Activated CD8-positive, alpha-beta T cell treated with anti-CD3 and anti-CD28 coated beads for 36 hours (primary cell): ENCODE measurements at regions not wholly inside any gene's neighbourhood (a gene's known extent, or its start where the extent isn't known, plus 50 kb on each side); places are given as distances from the start of the nearest gene placed in this dataset.

Experiments used
- ATAC-seq: fragments of 200-7000 bp; cut with Tn5 transposase; one replicate; pipeline ENCODE4 v1.10.0; 2021; ENCODE audit warnings: mild to moderate bottlenecking, moderate library complexity
- CTCF ChIA-PET: fragments of 350-600 bp; sonication (Branson Sonifier 250); formaldehyde crosslinking; loops from one replicate; lab custom pipeline; 2021; ENCODE audit warnings: antibody characterized with exemption; lab: Charles Lee
- POLR2A ChIA-PET: fragments of 350-600 bp; sonication (Branson Sonifier 250); formaldehyde crosslinking; loops from one replicate; lab custom pipeline; 2021; ENCODE audit warnings: antibody characterized with exemption; lab: Charles Lee
- DNase-seq: peaks from one replicate; pipeline ENCODE4 v3.0.0-alpha.2; 2020
- H3K27ac Mint-ChIP-seq: one replicate; pipeline ENCODE4 v1.8.0; 2021; ENCODE audit warnings: mild to moderate bottlenecking, mixed read lengths
- H3K27me3 Mint-ChIP-seq: one replicate; pipeline ENCODE4 v1.8.0; 2021; ENCODE audit warnings: mixed read lengths
- H3K36me3 Mint-ChIP-seq: one replicate; pipeline ENCODE4 v1.8.0; 2021; ENCODE audit warnings: low read depth, mixed read lengths
- H3K4me1 Mint-ChIP-seq: one replicate; pipeline ENCODE4 v1.8.0; 2021; ENCODE audit warnings: low read depth, mixed read lengths
- H3K4me3 Mint-ChIP-seq: one replicate; pipeline ENCODE4 v1.8.0; 2021; ENCODE audit warnings: mild to moderate bottlenecking, moderate library complexity, mixed read lengths
- H3K9me3 Mint-ChIP-seq: one replicate; pipeline ENCODE4 v1.8.0; 2021; ENCODE audit warnings: mixed read lengths
- intact Hi-C: fragments of 100-400 bp; cut with micrococcal nuclease; formaldehyde crosslinking; loops from one replicate; pipeline ENCODE4 v1.10.0; 2022
- TF ChIP-seq, protein P1 (sequence below): fragments of 200-600 bp; IDR thresholded peaks from one replicate; pipeline ENCODE4 v1.8.0; 2022; ENCODE audit warnings: antibody characterized with exemption, mild to moderate bottlenecking

- intact Hi-C loops: no loop called here
- Mint-ChIP-seq H3K4me1 (no peaks in the 10 kb centered on the region), H3K36me3 (no peaks in the 10 kb centered on the region), H3K27me3 (no peaks in the 10 kb centered on the region), H3K9me3 (peaks cover 4% of the 10 kb centered on the region), H3K4me3 (no peak overlapping the region), H3K27ac (no peak overlapping the region)
- ChIA-PET CTCF (no interaction called here), POLR2A (no interaction called here)
- TF ChIP-seq, protein P1, sequence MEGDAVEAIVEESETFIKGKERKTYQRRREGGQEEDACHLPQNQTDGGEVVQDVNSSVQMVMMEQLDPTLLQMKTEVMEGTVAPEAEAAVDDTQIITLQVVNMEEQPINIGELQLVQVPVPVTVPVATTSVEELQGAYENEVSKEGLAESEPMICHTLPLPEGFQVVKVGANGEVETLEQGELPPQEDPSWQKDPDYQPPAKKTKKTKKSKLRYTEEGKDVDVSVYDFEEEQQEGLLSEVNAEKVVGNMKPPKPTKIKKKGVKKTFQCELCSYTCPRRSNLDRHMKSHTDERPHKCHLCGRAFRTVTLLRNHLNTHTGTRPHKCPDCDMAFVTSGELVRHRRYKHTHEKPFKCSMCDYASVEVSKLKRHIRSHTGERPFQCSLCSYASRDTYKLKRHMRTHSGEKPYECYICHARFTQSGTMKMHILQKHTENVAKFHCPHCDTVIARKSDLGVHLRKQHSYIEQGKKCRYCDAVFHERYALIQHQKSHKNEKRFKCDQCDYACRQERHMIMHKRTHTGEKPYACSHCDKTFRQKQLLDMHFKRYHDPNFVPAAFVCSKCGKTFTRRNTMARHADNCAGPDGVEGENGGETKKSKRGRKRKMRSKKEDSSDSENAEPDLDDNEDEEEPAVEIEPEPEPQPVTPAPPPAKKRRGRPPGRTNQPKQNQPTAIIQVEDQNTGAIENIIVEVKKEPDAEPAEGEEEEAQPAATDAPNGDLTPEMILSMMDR: no peak
- DNase-seq: no peak
- ATAC-seq: no peak
These were observed 520.4 kb downstream of the SLITRK6 start for GRCh38 chr13:85278851-85279250.

DNA sequence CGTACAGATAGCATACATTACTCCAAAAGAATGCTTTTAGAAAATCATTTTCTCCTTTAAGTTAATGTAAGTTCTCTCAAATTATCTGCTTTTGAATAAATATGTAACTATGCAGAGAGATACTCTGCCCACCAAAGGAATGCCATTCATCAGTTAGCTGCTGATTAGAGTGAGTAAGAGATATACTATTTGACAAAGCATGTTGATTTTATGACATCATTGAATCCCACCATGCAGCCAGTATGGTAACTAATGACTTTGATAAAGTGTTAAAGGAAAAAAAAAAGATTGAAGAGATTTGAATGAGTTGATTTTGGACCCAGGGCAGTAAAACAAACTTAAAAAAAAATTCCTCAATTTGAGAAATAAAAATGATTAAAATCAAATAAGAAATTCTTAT lies 521.5 kb downstream of the SLITRK6 start:
- no peak overlapping the region for H3K27ac Mint-ChIP-seq
- H3K36me3 Mint-ChIP-seq: no peaks in the 10 kb centered on the region
- no peaks in the 10 kb centered on the region for H3K4me1 Mint-ChIP-seq
- no peak for DNase-seq
- H3K9me3 Mint-ChIP-seq: peaks cover 5% of the 10 kb centered on the region
- no peak overlapping the region for H3K4me3 Mint-ChIP-seq
- TF ChIP-seq, protein P1: no peak
- intact Hi-C loops: no loop called here
- H3K27me3 Mint-ChIP-seq: no peaks in the 10 kb centered on the region
- ChIA-PET POLR2A (no interaction called here), CTCF (no interaction called here)
- ATAC-seq: no peak

DNA sequence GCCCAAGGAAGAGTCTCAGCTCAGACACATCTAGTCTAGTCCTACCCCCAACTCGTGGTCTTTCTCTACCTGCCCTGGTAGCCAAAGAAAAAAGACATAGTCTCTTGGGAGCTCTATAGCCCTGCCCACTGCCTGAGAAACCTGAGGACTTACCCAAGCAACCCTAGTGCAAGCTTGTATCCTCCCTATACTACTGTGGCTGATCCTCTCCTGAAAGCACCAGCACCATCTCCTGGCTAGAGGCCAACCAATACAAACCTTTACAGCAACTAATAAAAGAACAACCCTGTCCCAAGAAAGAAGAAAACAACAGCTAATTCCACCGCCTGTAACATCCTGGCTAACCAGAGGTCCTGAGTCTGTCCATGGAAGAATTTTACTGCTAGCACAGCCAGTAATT lies 532.4 kb downstream of the SLITRK6 start:
- CTCF ChIA-PET: no interaction called here
- H3K4me3 Mint-ChIP-seq: no peak overlapping the region
- intact Hi-C loops: no loop called here
- POLR2A ChIA-PET: interaction anchor here (0.6 kb wide), 1 partner anchor 286 kb away, joined by 3 read pairs; no protein-coding TSS in a partner anchor
- H3K4me1 Mint-ChIP-seq: no peaks in the 10 kb centered on the region
- H3K27ac Mint-ChIP-seq: no peak overlapping the region
- no peaks in the 10 kb centered on the region for H3K36me3 Mint-ChIP-seq
- no peaks in the 10 kb centered on the region for H3K27me3 Mint-ChIP-seq
- TF ChIP-seq, protein P1: no peak
- peaks cover 9% of the 10 kb centered on the region for H3K9me3 Mint-ChIP-seq
- DNase-seq: no peak
- ATAC-seq: no peak

DNA sequence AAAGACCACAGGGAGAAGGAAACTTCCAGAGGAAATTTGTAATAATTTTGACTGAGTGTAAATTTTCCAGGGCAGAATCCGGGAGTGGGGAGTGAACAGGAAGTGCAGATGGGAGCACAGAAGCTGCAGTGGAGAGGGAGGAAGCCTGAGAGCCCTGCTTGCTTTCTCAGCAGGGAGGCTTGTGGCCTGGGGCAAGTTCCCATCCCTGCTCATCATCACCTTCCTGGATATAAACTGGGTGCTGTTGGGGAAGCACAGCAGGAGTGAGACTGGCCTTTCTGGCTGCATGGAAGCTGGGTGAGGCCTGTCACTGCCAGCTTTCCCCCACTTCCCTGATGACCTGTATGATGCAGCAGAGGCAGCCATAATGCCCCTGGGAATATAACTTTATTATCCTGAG lies 532.9 kb downstream of the SLITRK6 start:
- intact Hi-C loops: no loop called here
- peaks cover 9% of the 10 kb centered on the region for H3K9me3 Mint-ChIP-seq
- H3K27ac Mint-ChIP-seq: no peak overlapping the region
- ATAC-seq (no peak), DNase-seq (no peak)
- no peaks in the 10 kb centered on the region for H3K4me1 Mint-ChIP-seq
- ChIA-PET POLR2A (interaction anchor here (0.6 kb wide), 1 partner anchor 285 kb away, joined by 3 read pairs; no protein-coding TSS in a partner anchor), CTCF (no interaction called here)
- no peaks in the 10 kb centered on the region for H3K27me3 Mint-ChIP-seq
- H3K36me3 Mint-ChIP-seq: no peaks in the 10 kb centered on the region
- TF ChIP-seq, protein P1: no peak
- no peak overlapping the region for H3K4me3 Mint-ChIP-seq

- intact Hi-C loops: no loop called here
- H3K4me1 Mint-ChIP-seq: no peaks in the 10 kb centered on the region
- H3K9me3 Mint-ChIP-seq: peaks cover 10% of the 10 kb centered on the region
- no peaks in the 10 kb centered on the region for H3K27me3 Mint-ChIP-seq
- TF ChIP-seq, protein P1: no peak
- H3K4me3 Mint-ChIP-seq: no peak overlapping the region
- no peak for ATAC-seq
- no peak for DNase-seq
- ChIA-PET CTCF (no interaction called here), POLR2A (no interaction called here)
- H3K27ac Mint-ChIP-seq: no peak overlapping the region
- H3K36me3 Mint-ChIP-seq: no peaks in the 10 kb centered on the region
These were observed 533.9 kb downstream of the SLITRK6 start for GRCh38 chr13:85265296-85265695.
